Adrenal gland (tissue), 5 donors: ENCODE measurements at regions not wholly inside any gene's neighbourhood (a gene's known extent, or its start where the extent isn't known, plus 50 kb on each side); places are given as distances from the start of the nearest gene placed in this dataset.

Experiments
- POLR2A ChIP-seq, 2 donors: fragments of 450-650 bp; IDR thresholded peaks; one replicate each; pipeline ENCODE4 v1.6.1; 2017; ENCODE audit warnings: antibody characterized with exemption in 2 of 2, mild to moderate bottlenecking in 2 of 2, moderate library complexity in 1 of 2
- TF ChIP-seq, protein P1 (sequence below), 6 experiments: fragments of 450-650 bp in 4 of 6; fragments of 200-600 bp in 2 of 6; sonication (generic) in 1 of 6; IDR thresholded peaks; 1 replicate in 5 of 6; 2 replicates in 1 of 6; pipeline versions ENCODE4 v1.5.1 to v1.8.0; 2016 to 2021; ENCODE audit warnings: antibody characterized with exemption in 6 of 6, mild to moderate bottlenecking in 2 of 6, moderate library complexity in 1 of 6
- donor health status: DM: no; HTN: no; CAD: no.

DNA sequence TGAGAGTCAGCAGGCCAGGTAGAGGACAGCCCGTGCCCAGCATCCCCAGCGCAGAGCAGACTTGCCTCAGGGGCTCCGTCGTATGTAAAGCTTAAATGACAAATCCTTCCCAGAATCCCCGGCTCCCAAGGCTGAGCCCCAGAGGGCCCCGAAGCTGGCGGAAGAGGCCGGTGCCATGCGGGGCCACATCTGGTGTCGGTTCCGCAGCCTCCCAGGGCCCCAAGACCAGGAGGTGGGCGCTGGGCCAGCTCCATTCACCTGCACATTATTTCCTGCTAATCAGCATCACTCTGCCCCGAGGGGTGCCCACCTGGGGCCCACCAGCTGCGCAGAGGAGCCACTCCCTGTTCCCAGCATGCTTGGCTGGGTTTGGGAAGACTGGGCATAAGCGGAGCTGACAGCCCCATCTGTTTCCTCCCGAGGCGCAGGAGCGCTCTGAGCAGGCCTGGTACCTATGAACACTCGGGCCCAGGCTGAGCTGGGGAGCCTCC lies 124.0 kb upstream of the PPP1R26 start:
- TF ChIP-seq POLR2A (IDR thresholded peaks at IDR 0.05), result no peak
- TF ChIP-seq, protein P1, sequence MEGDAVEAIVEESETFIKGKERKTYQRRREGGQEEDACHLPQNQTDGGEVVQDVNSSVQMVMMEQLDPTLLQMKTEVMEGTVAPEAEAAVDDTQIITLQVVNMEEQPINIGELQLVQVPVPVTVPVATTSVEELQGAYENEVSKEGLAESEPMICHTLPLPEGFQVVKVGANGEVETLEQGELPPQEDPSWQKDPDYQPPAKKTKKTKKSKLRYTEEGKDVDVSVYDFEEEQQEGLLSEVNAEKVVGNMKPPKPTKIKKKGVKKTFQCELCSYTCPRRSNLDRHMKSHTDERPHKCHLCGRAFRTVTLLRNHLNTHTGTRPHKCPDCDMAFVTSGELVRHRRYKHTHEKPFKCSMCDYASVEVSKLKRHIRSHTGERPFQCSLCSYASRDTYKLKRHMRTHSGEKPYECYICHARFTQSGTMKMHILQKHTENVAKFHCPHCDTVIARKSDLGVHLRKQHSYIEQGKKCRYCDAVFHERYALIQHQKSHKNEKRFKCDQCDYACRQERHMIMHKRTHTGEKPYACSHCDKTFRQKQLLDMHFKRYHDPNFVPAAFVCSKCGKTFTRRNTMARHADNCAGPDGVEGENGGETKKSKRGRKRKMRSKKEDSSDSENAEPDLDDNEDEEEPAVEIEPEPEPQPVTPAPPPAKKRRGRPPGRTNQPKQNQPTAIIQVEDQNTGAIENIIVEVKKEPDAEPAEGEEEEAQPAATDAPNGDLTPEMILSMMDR (IDR thresholded peaks at IDR 0.05), result no peak
